Fibroblast of villous mesenchyme (primary cell): ENCODE measurements at regions not wholly inside any gene's neighbourhood (a gene's known extent, or its start where the extent isn't known, plus 50 kb on each side); places are given as distances from the start of the nearest gene placed in this dataset.

Source experiments
- DNase-seq: peaks from one replicate; pipeline ENCODE4 v3.0.0-alpha.2; 2010; ENCODE audit warnings: low read depth
- H3K4me3 ChIP-seq: 2 replicates; pipeline ENCODE4 v1.5.1; 2011; ENCODE audit warnings: low read depth, mild to moderate bottlenecking, low read length
- CTCF ChIP-seq: IDR thresholded peaks from 2 replicates; pipeline ENCODE4 v1.5.1; 2012; ENCODE audit warnings: low read depth, mild to moderate bottlenecking, low read length; ENCODE audit not compliant: insufficient read depth

- TF ChIP-seq CTCF, result no peak
- no peak overlapping the region for H3K4me3 ChIP-seq
- DNase-seq, result peak; percentile 84
Observed at GRCh38 chr1:218735436-218736032, 390.4 kb downstream of the TGFB2 start.

GRCh38 chr1:218739426-218739825 is 394.3 kb downstream of the TGFB2 start:
- no peak overlapping the region for H3K4me3 ChIP-seq
- peak; percentile 65 for DNase-seq
- TF ChIP-seq CTCF, result no peak

- H3K4me3 ChIP-seq, result no peak overlapping the region
- DNase-seq, result peak; percentile 79
- TF ChIP-seq CTCF, result no peak
Observed at GRCh38 chr1:218741852-218742251, 396.7 kb downstream of the TGFB2 start.

GRCh38 chr1:218742467-218743262 is 397.5 kb downstream of the TGFB2 start:
- TF ChIP-seq CTCF, result no peak
- no peak overlapping the region for H3K4me3 ChIP-seq
- DNase-seq, result no peak

GRCh38 chr1:218743861-218744505 is 398.8 kb downstream of the TGFB2 start:
- H3K4me3 ChIP-seq, result no peak overlapping the region
- no peak for DNase-seq
- no peak for TF ChIP-seq CTCF

- no peak for DNase-seq
- TF ChIP-seq CTCF, result no peak
Observed at GRCh38 chr1:218748071-218748470, 402.9 kb downstream of the TGFB2 start.

More at GRCh38 chr1:218748071-218748470, 402.9 kb downstream of the TGFB2 start:
- no peak overlapping the region for H3K4me3 ChIP-seq
